Kasumi-1 (cell line): ENCODE measurements at regions not wholly inside any gene's neighbourhood (a gene's known extent, or its start where the extent isn't known, plus 50 kb on each side); places are given as distances from the start of the nearest gene placed in this dataset.
A peak's percentile ranks its signal among the peaks of the same experiment; 100 is the strongest.

Source experiments
- DNase-seq, 2 experiments: peaks; one replicate each; lab custom pipeline; 2025; lab: John Stamatoyannopoulos, UW

DNA sequence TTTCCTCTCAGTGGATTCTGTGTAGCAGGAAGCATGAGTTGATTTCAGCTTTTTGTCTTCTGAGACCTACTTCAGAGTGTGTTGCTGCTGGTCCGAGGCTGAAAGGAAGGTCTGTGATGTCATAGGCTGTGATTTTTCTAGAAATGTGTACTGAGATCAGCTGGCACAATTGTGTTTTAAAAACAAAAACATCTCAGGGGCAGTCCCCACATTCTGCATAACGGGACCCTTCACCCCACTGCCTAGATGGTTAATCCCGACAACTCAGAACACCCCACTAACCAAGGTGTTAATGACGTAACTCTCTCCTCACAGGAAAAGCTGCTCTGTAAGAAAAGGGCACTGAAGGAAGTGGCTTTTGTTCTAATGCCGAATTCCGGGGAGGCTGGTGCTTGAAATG is 59.8 kb upstream of the PPP2R5A start:
- DNase-seq: no peak

DNA sequence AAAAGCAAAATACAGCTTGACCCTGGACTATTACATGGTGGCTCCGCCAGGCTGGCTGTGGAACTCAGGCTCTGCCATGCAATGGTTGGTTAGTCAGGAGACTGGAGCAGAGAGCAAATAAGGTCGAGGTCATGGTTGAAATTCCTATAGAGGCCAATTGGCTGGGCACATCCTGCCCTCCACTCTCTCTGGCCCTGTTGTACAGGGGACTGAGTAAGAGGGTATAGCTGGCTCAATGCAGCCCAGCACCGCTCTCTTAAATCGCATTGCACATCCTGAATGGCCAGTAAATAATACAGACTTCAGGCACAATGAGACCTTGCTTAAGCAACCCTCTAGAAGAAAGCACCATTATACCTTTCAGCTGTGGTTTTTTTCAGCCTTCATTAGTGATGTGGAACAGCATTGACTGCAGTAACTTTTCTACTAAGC is 59.3 kb upstream of the PPP2R5A start:
- DNase-seq: no peak

DNA sequence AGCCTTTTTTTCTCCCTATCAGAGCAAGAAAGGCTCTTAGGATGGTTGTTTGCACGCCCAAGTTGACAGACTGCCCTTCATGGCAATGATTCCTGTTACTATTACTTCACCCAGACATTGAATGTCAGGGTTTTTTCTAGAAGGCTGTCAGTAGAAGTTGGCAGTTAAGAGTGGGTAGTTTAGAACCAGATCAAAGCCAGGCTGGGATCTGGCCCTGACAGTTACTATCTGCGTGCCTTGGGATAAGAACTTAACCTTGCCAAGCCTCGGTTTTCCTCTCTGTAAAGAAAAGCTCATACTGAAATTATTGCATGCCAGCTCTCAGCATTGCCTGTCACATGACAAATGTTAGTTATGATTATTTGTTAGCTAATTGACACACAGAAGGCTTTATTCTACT is 58.7 kb upstream of the PPP2R5A start:
- DNase-seq: no peak

DNA sequence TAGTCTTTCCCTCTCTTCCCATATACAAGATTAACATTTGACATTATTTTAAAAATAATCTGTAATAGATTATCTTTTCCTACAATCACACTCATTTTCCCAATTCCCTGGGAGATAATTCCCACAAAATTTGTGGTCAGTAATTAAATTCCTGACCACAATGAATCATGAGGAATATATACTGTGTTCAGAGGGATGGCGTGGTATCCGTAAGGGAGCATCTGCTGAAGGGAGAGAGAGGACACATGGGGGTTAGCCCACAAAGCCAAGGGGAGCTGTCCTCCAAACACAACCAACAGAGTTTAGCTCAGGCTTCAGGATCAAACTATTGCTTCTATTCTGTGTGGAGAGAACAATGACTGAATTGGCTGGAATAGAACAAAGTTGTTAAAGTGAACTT is 57.1 kb upstream of the PPP2R5A start:
- DNase-seq: no peak

DNA sequence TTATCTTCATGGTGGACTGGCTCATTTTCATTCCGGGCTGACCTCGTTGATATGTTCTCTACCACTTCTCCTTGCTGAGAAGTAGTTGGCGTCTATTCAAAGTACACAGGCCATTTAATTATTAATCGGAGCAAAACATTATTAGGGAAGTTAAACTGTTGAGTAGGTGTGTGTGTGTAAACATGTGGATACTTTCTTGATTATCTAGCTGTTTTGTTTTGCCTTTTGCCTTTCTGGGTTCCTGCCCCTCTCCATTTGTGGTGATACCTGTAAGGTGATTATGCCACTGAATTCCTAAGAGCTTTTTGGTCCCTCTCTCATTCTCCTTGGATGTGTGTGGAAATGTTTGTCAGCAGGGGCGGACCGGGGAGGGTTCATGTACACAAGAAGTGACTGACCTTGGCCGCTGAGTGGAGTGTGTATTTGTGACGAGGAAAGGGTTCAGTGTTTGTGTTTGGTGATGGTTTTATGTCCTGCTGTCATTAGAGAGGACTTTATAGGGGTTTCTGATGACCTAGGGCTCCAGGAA is 56.6 kb upstream of the PPP2R5A start:
- no peak for DNase-seq

DNA sequence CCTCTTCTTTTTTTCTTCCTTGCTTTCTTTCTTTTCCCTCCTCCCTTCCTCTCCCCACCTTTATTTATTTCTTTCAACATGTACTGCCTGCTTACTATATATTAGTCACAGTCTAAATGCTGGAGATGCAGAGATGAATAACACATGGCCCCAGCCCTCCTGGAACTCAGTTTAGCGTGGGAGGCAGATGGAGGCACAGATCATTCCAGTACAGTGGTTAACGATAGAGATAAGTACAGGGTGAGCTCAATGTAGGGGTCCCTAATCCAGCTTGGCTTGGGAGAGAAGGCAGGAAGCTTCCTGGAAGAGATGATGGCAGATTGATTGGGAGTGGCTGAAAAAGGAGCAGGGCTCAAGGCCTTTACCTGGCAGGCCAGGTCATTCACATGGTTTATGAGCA is 55.6 kb upstream of the PPP2R5A start:
- no peak for DNase-seq

DNA sequence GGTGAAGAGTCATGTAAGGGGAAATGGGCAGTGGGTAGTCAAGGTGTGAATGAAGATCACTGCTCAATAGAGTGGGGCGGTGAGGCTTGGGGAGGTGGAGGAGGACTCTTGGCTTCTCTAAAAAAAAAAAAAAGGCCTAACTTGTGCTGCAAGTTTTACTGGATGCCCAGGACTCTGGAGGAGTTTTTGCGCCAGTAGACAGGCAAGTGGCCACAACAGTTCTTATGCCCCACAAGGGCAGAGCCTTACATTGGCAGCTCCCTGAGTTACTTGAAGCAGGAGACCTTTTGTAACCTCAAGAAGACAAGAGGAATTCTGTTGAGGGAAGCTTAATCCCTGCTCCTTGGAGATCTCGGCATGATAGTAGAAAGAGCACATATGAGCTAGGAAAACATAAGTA is 54.9 kb upstream of the PPP2R5A start:
- DNase-seq: no peak

DNA sequence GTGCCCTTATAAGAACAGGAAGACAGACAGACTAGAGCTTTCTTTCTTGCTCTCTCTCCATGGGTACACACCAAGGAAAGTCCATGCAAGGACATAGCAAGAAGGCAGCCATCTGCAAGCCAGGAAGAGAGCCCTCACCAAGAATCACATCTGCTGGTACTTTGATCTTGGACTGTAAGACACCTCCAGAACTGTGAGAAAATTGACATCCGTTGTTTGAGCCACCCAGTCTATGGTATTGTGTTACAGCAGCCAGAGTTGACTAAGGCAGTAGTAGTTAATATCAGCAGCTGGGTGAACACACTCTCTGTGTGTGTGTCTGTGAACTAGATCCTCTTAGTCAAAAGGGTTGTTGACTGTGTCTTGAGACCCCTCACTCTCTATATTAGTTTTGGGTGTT is 53.8 kb upstream of the PPP2R5A start:
- DNase-seq: no peak

DNA sequence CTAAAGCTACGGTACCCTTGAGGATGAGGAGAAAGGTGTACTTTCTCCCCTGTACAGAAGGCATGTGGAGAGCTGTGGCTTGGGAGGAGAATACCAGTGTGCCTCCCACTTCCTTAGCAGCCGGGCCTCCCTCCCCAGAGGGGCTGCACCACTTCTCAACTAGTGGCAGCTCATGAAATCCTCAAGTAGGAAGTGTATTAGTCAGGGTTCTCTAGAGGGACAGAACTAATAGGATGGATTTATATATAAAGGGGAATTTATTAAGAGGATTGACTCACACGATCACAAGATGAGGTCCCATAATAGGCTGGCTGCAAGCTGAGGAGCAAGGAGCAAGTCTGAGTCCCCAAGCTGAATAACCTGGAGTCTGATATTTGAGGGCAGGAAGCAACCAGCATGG is 53.1 kb upstream of the PPP2R5A start:
- DNase-seq: peak; percentile 49 to 54

DNA sequence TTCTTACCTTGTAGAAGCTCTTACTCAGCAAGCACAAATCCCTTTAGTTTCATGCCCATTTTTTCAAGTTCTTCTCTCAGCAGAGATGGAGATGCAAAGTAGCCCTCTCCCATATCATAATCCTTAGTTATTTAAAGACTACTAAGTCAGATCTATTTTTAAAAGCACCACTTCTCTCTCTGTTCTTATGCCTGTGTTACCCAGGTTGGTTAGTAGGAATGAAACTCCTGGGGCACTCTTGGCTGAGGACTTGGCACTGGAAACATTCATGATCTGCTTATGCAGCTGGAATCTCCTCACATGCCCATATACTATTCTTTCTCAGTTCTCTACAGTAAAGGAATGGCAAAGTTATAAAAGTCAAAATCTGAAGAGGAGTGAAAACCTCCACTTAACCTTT is 51.9 kb upstream of the PPP2R5A start:
- no peak for DNase-seq

DNA sequence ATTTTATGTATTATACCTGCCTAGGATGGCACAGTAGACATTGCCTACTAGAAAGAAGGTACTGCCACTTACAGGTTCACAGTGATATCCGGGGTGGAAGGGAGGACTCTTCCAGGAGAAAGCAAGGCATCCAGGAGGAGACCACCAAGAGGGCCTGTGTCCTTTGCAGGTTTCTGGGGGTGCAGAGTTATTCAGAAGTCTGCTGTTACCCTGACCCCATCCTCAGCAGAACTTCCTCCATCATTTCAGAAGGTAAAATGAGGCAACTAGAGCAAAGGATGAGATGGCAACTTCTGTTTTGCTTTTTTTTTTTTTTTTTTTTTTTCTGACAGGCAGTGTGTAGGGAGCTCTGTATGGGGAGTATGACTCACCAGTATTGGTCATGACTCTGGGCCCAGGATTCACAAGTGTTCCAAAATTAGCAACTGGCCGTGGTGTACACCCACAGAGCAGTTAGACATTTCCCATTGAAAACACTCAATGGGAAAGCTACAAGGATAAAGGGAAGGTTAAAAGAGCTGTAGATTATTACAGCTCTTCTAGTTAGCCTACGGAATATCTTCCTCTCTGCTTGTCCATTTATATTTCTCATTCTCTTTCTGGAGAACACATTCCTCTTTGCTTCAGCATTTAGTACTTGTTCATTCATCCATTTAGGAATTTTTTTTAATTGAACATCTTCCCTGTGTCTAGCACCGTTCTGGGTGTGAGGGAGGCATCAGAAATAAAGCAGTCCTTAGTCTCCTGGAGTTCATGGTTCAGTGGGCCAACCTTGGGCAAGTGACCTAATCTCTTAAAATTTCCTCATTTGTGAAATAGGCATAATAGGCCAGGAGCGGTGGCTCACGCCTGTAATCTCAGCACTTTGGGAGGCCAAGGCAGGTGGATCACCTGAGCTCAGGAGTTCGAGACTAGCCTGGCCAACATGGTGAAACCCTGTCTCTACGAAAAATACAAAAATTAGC is 50.5 kb upstream of the PPP2R5A start:
- DNase-seq: peak; percentile 85 to 87
